COLO668 (cell line): ENCODE measurements at regions not wholly inside any gene's neighbourhood (a gene's known extent, or its start where the extent isn't known, plus 50 kb on each side); places are given as distances from the start of the nearest gene placed in this dataset.

Experiments used
- DNase-seq: peaks from one replicate; lab custom pipeline; 2025; ENCODE audit not compliant: unreplicated experiment; lab: John Stamatoyannopoulos, UW

DNA sequence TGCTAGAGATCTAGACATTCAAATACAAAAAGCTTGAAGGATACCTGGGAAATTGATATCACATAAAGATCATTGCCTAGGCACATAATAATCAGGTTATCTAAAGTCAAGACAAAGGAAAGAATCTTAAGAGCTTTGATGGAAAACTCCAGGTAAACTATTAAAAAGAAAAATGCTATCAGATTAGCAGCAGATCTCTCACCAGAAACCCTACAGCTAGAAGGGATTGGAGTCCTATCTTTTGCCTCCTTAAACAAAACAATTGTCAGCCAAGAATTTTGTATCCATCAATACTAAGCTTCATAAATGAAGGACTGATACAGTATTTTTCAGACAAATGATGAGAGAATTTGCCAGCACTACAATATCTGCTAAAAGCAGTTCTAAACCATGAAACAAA, 682.4 kb upstream of the ATXN8OS start:
- DNase-seq, result no peak

- no peak for DNase-seq
Observed at GRCh38 chr13:69423844-69424243, 683.8 kb upstream of the ATXN8OS start.

- DNase-seq, result no peak
Observed at GRCh38 chr13:69418319-69418718, 689.3 kb upstream of the ATXN8OS start.

GRCh38 chr13:69410761-69411160, 696.9 kb upstream of the ATXN8OS start:
- no peak for DNase-seq

- no peak for DNase-seq
Observed at GRCh38 chr13:69391756-69392155, 715.9 kb upstream of the ATXN8OS start.

DNA sequence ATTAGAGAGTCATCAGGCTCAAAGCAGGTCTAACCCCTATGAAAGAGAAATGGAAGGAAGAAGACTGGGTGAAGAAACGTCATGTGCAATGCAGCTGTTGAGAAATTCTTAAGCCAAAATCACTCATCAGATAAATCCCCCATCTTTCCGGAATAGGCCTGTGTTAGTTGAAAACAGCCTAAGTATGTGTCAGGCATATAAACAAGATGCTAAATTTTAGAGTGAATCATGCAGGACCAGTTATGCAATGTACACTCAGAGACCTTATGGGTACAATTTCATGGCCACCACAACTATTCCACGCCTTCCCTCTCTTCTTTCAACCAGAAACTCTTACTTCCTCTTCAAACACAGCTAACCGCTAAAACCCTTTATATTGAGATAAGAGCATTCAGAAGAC, 717.7 kb upstream of the ATXN8OS start:
- no peak for DNase-seq

GRCh38 chr13:69373747-69374425, 733.7 kb upstream of the ATXN8OS start:
- DNase-seq, result no peak

- no peak for DNase-seq
Observed at GRCh38 chr13:69363360-69363759, 744.3 kb upstream of the ATXN8OS start.

- no peak for DNase-seq
Observed at GRCh38 chr13:69331245-69331644, 776.4 kb upstream of the ATXN8OS start.

DNA sequence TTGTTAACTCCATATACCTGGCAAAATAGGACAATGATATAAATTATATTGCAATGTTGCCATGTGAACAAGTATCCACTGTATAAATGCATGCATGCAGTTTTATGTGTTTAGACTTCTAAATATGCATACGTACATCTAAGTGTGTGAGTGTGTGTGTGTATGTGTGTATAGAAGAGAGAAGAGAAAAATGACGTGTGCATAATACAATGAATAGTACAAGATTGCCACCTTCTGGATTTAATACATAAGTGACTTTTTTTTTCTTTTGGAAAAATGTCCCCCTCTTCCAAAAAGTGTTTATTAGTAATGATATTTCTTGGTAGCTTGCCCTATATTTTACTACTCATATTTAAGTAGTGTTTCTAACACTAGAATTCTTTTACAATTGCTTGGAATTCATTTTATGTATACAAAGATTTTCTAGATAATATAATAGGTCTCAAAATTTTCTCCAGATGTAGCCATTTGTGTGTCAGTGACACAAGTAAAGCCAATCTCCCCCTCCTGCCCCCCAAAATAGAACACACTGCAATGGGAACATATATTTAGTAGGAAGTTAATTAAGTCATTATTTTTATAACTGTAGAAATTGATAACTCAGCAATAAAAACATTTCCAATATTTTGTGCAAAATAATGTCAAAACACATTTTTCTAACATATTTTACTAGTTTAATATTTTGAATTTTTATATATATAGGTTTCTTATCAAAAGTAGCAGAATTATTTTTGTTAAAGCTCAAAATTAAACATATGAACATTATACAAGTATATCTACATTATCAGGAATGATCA, 783.3 kb upstream of the ATXN8OS start:
- no peak for DNase-seq

- DNase-seq, result no peak
Observed at GRCh38 chr13:69319656-69320055, 788.0 kb upstream of the ATXN8OS start.

DNA sequence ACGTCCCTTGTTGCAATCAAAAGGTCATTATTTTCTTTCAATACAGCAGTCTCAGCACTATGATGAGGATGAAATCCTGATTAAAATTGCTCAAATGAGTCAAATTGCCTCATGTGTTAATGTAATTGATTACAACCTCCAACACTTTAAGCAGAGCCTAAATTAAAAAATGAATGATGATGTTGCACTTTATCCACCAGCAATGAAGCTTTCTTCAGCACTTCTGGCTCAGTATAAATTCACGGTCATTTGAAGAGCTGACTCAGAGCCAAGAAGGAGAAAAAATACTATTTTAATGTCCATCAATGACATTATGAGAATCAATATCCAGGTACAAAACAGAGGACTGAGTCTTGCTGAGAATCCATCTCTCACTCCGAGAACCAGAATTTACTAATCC, 792.6 kb upstream of the ATXN8OS start:
- no peak for DNase-seq

- no peak for DNase-seq
Observed at GRCh38 chr13:69306766-69307165, 800.9 kb upstream of the ATXN8OS start.

- no peak for DNase-seq
Observed at GRCh38 chr13:69300131-69300530, 807.5 kb upstream of the ATXN8OS start.

DNA sequence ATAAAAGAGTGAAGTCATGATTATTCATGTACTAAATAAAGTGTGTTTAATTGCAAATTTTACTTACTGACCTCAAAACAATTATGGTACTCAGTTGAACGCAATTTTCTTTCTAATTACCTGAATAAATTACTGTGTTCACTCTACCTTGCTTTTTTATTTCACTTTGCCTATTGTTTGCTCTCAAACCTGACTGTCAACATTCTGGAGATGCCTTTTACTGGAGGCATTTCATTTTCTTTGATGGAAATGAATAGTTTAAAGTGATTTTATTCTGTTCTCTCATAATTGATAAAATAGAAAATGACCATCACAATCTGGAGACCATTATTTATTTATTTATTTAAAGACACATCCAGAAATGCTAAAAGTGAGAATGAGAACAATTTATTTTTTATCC, 811.5 kb upstream of the ATXN8OS start:
- DNase-seq, result no peak

DNA sequence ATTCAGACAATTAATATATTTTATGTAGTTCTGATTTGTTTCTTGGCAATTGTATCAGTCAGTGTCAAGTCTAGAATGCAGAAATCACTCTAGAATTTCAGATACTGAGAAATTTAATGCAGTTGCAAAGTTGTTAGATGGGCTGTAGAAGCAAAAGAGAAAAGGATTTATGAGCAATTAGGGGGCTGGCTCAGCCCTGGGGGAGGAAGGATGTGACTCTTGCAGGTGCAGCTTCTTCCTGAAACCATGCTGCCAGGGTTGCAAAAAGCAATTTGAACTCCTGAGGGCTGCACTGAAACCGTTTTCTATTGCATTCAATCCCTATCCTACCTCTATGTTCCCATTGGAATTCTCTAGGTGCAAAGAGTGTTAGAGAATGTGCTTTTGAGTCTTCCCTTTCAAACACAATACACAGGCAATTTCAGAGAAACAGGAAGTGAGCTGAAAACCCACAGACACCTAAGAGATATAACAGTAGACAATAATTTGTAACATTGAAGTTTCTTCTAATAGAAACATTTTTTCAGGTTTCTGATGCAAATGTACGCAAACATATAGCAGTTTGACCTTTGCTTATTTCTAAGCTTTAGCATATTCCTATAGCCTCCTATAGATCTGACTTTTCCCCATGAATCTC, 814.7 kb upstream of the ATXN8OS start:
- DNase-seq, result no peak

DNA sequence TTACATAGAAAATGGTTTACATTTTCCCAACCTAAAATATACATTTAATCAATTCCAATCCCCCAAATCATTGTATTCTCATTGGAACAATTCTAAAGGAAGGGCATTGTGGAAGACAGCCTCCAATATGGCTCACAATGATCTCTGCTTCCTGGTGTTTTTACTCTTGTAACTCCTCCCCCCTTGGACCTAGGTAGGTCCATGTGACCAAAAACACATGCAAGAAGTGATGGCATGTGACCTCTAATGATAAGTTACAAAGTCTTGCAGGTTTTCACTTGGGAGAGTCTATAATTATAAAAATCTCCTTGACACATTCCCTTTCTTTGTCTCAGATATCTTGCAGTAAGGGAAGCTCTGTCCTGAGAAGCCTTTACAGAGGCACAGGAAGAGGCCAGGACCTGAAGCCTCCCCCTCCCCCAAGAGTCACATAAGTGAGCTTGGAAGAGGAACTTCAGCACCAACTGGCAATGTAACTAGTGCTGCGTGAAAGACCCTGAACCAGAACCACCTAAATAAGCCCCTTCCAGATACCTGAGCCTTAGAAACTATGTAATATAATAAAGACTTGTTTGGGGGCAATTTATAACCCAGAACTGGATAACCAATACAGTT, 816.2 kb upstream of the ATXN8OS start:
- no peak for DNase-seq

GRCh38 chr13:69288026-69288425, 819.6 kb upstream of the ATXN8OS start:
- DNase-seq, result no peak

- DNase-seq, result no peak
Observed at GRCh38 chr13:69287050-69287698, 820.5 kb upstream of the ATXN8OS start.

DNA sequence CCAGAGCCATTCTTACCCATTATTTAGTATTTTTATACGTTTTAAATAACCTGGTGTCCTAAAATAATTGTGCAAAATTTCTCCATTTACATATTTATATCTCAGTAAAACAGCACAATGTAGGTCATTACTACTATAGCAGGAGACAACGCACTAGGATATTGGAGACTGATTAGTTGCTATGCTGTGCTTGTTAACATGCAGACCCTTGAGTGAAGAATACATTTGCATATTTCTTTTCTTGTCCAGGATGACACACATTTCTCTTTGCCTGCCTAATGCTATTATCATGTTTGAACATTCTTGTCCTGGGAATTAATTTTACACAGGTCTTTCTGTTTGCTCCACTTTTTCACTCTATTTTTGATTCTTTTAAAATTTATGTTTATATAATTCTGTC, 823.8 kb upstream of the ATXN8OS start:
- DNase-seq, result no peak

GRCh38 chr13:69283301-69283700, 824.3 kb upstream of the ATXN8OS start:
- no peak for DNase-seq
